ENCODE measurements at regions not wholly inside any gene's neighbourhood (a gene's known extent, or its start where the extent isn't known, plus 50 kb on each side); places are given as distances from the start of the nearest gene placed in this dataset.

DNA sequence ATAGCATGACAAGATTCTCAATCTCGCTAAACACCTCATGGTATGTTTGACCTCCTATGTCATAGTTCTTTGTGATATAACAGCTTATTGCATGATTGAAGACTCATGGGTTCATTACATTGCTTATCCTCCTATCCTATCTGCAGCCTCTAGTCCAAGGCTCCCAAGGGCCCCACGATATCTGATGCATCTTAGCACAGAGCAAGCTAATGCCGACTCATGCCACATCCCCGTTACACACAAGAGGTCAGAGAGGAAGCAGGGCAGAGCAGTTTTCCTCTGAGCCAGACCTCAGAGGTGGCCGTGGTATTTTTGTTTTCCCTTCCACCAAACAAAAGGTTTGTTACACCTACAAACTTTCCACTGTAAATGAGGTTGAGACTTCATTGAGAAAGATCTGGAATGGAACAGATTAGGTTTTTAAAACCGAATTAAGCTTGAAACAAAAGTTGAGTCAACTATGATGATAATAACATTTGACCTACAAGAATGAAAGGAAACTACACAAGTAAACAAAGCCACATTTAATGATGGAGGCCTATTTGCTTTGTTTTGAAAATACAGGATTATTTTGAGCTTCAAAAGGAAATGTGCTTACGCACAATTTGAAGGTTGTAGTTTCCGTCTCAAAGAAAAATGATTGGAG, 133.9 kb upstream of the MYLIP start:
- TF ChIP-seq, protein P1, sequence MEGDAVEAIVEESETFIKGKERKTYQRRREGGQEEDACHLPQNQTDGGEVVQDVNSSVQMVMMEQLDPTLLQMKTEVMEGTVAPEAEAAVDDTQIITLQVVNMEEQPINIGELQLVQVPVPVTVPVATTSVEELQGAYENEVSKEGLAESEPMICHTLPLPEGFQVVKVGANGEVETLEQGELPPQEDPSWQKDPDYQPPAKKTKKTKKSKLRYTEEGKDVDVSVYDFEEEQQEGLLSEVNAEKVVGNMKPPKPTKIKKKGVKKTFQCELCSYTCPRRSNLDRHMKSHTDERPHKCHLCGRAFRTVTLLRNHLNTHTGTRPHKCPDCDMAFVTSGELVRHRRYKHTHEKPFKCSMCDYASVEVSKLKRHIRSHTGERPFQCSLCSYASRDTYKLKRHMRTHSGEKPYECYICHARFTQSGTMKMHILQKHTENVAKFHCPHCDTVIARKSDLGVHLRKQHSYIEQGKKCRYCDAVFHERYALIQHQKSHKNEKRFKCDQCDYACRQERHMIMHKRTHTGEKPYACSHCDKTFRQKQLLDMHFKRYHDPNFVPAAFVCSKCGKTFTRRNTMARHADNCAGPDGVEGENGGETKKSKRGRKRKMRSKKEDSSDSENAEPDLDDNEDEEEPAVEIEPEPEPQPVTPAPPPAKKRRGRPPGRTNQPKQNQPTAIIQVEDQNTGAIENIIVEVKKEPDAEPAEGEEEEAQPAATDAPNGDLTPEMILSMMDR (conservative IDR thresholded peaks at IDR 0.05 in 1 of 2, IDR thresholded peaks at IDR 0.05 in 1 of 2; ENCODE audit: extremely low read depth in 1 of 2, insufficient read depth in 1 of 2, low read depth in 1 of 2, low read length in 2 of 2), result no peak
- TF ChIP-seq EZH2 (IDR thresholded peaks at IDR 0.05; ENCODE audit: borderline replicate concordance, low read length), result no peak

Measured in mammary epithelial cell (primary cell).